Astrocyte (in vitro differentiated cells and primary cell): ENCODE measurements at regions not wholly inside any gene's neighbourhood (a gene's known extent, or its start where the extent isn't known, plus 50 kb on each side); places are given as distances from the start of the nearest gene placed in this dataset.

Source experiments
- DNase-seq: peaks from one replicate; pipeline ENCODE4 v3.0.0-alpha.2; 2010; ENCODE audit warnings: low read depth
- FAIRE-seq: peaks from 2 replicates; lab custom pipeline; 2011; peaks lifted over from hg19 to GRCh38; lab: Jason Lieb, UNC
- H2AFZ ChIP-seq: 2 replicates; pipeline ENCODE4 v1.6.0; 2012; ENCODE audit warnings: low read depth, low read length, inconsistent platforms
- H3K27ac ChIP-seq: 2 replicates; pipeline ENCODE4 v1.5.1; 2011; ENCODE audit warnings: low read depth, low read length, inconsistent platforms
- H3K27me3 ChIP-seq: 2 replicates; pipeline ENCODE4 v1.6.0; 2011; ENCODE audit warnings: low read length, inconsistent platforms; ENCODE audit not compliant: insufficient read depth
- H3K36me3 ChIP-seq: 2 replicates; pipeline ENCODE4 v1.5.1; 2011; ENCODE audit warnings: low read length, inconsistent platforms; ENCODE audit not compliant: insufficient read depth
- H3K4me1 ChIP-seq: 2 replicates; pipeline ENCODE4 v1.5.1; 2011; ENCODE audit warnings: low read length, inconsistent platforms; ENCODE audit not compliant: insufficient read depth
- H3K4me2 ChIP-seq: 2 replicates; pipeline ENCODE4 v1.6.0; 2012; ENCODE audit warnings: low read length, inconsistent platforms
- H3K4me3 ChIP-seq: 2 replicates; pipeline ENCODE4 v1.5.1; 2011; ENCODE audit warnings: low read depth, mild to moderate bottlenecking, low read length, inconsistent platforms; ENCODE audit not compliant: insufficient read depth
- H3K79me2 ChIP-seq: 2 replicates; pipeline ENCODE4 v1.6.0; 2012; ENCODE audit warnings: mild to moderate bottlenecking, low read length, inconsistent platforms; ENCODE audit not compliant: insufficient read depth
- H3K9ac ChIP-seq: 2 replicates; pipeline ENCODE4 v1.6.0; 2012; ENCODE audit warnings: mild to moderate bottlenecking, low read length, inconsistent platforms
- H3K9me3 ChIP-seq: 2 replicates; pipeline ENCODE4 v1.5.1; 2012; ENCODE audit warnings: low read depth, mild to moderate bottlenecking, low read length, inconsistent platforms; ENCODE audit not compliant: insufficient read depth
- H4K20me1 ChIP-seq: 2 replicates; pipeline ENCODE4 v1.6.0; 2012; ENCODE audit warnings: low read length, inconsistent platforms; ENCODE audit not compliant: insufficient read depth
- H3K27ac Mint-ChIP-seq: one replicate; pipeline ENCODE4 v1.8.0; 2021; ENCODE audit warnings: mild to moderate bottlenecking, mixed read lengths; ENCODE audit not compliant: unreplicated experiment
- H3K27me3 Mint-ChIP-seq: one replicate; pipeline ENCODE4 v1.8.0; 2021; ENCODE audit warnings: low read depth, mixed read lengths; ENCODE audit not compliant: unreplicated experiment
- H3K36me3 Mint-ChIP-seq: one replicate; pipeline ENCODE4 v1.8.0; 2021; ENCODE audit warnings: low read depth, mixed read lengths; ENCODE audit not compliant: unreplicated experiment
- H3K4me1 Mint-ChIP-seq: one replicate; pipeline ENCODE4 v1.8.0; 2021; ENCODE audit warnings: low read depth, mixed read lengths; ENCODE audit not compliant: unreplicated experiment
- H3K4me3 Mint-ChIP-seq: one replicate; pipeline ENCODE4 v1.8.0; 2021; ENCODE audit warnings: mild to moderate bottlenecking, moderate library complexity, mixed read lengths; ENCODE audit not compliant: unreplicated experiment
- H3K9me3 Mint-ChIP-seq: one replicate; pipeline ENCODE4 v1.8.0; 2021; ENCODE audit warnings: mild to moderate bottlenecking, mixed read lengths; ENCODE audit not compliant: unreplicated experiment
- CTCF ChIP-seq: IDR thresholded peaks from 2 replicates; pipeline ENCODE4 v1.5.1; 2011; ENCODE audit warnings: low read depth, mild to moderate bottlenecking, inconsistent platforms, low read length, moderate library complexity; ENCODE audit not compliant: insufficient read depth
- EZH2 ChIP-seq: IDR thresholded peaks from 2 replicates; pipeline ENCODE4 v1.6.1; 2012; ENCODE audit warnings: mild to moderate bottlenecking, low read length, inconsistent platforms; ENCODE audit not compliant: insufficient read depth

- Histone ChIP-seq H2AFZ (no peak overlapping the region), H3K9ac (no peak overlapping the region), H3K36me3 (no peaks in the 10 kb centered on the region), H3K27ac (no peak overlapping the region), H3K9me3 (no peaks in the 10 kb centered on the region), H3K4me1 (no peaks in the 10 kb centered on the region), H3K4me3 (no peak overlapping the region), H3K79me2 (no peaks in the 10 kb centered on the region), H3K27me3 (no peaks in the 10 kb centered on the region), H3K4me2 (no peak overlapping the region), H4K20me1 (no peaks in the 10 kb centered on the region)
- Mint-ChIP-seq H3K4me3 (no peak overlapping the region), H3K36me3 (no peaks in the 10 kb centered on the region), H3K27ac (no peak overlapping the region), H3K27me3 (no peaks in the 10 kb centered on the region), H3K4me1 (peaks cover 14% of the 10 kb centered on the region), H3K9me3 (no peaks in the 10 kb centered on the region)
- FAIRE-seq, result no peak
- no peak for TF ChIP-seq EZH2
- TF ChIP-seq CTCF, result no peak
- no peak for DNase-seq
Observed at GRCh38 chr3:76668653-76669052, 371.2 kb upstream of the ROBO2 start.

- Histone ChIP-seq H2AFZ (no peak overlapping the region), H3K79me2 (no peaks in the 10 kb centered on the region), H3K36me3 (no peaks in the 10 kb centered on the region), H3K4me3 (no peak overlapping the region), H3K4me1 (no peaks in the 10 kb centered on the region), H3K9me3 (no peaks in the 10 kb centered on the region), H3K27ac (no peak overlapping the region), H4K20me1 (no peaks in the 10 kb centered on the region), H3K9ac (no peak overlapping the region), H3K4me2 (no peak overlapping the region), H3K27me3 (no peaks in the 10 kb centered on the region)
- DNase-seq (no peak), FAIRE-seq (no peak)
- Mint-ChIP-seq H3K4me3 (no peak overlapping the region), H3K36me3 (no peaks in the 10 kb centered on the region), H3K9me3 (no peaks in the 10 kb centered on the region), H3K27me3 (no peaks in the 10 kb centered on the region), H3K4me1 (peaks cover 14% of the 10 kb centered on the region), H3K27ac (no peak overlapping the region)
- TF ChIP-seq CTCF (no peak), EZH2 (no peak)
Observed at GRCh38 chr3:76669322-76669721, 370.6 kb upstream of the ROBO2 start.

- H3K27ac ChIP-seq, result no peak overlapping the region
- Mint-ChIP-seq H3K4me3 (no peak overlapping the region), H3K36me3 (no peaks in the 10 kb centered on the region), H3K9me3 (no peaks in the 10 kb centered on the region), H3K27me3 (no peaks in the 10 kb centered on the region), H3K4me1 (peaks cover 7% of the 10 kb centered on the region), H3K27ac (no peak overlapping the region)
- FAIRE-seq (no peak), DNase-seq (peak; percentile 4)
- no peak overlapping the region for H3K4me3 ChIP-seq
- TF ChIP-seq EZH2, result no peak
- TF ChIP-seq CTCF, result no peak
- H3K9me3 ChIP-seq, result no peaks in the 10 kb centered on the region
- no peak overlapping the region for H2AFZ ChIP-seq
- no peaks in the 10 kb centered on the region for H3K36me3 ChIP-seq
- no peaks in the 10 kb centered on the region for H3K79me2 ChIP-seq
- no peak overlapping the region for H3K9ac ChIP-seq
- H3K4me1 ChIP-seq, result no peaks in the 10 kb centered on the region
- no peaks in the 10 kb centered on the region for H3K27me3 ChIP-seq
- no peak overlapping the region for H3K4me2 ChIP-seq
- H4K20me1 ChIP-seq, result no peaks in the 10 kb centered on the region
Observed at GRCh38 chr3:76673171-76673570, 366.7 kb upstream of the ROBO2 start.
